Caco-2 (cell line): ENCODE measurements at regions not wholly inside any gene's neighbourhood (a gene's known extent, or its start where the extent isn't known, plus 50 kb on each side); places are given as distances from the start of the nearest gene placed in this dataset.

ENCODE experiments used
- BruUV-seq: library from RNA; stranded (reverse); fragments of 400-500 nt; replicated peaks from 2 replicates; lab custom pipeline; 2021; lab: Mats Ljungman, UMichigan
- CTCF ChIA-PET: fragments of 300-600 bp; sonication (Branson Sonifier 250); formaldehyde crosslinking; loops from one replicate; lab custom pipeline; 2022; ENCODE audit warnings: antibody characterized with exemption; lab: Charles Lee
- POLR2A ChIA-PET: fragments of 300-600 bp; sonication (Branson Sonifier 250); formaldehyde crosslinking; loops from one replicate; lab custom pipeline; 2022; ENCODE audit warnings: antibody characterized with exemption; lab: Charles Lee
- DNase-seq, 2 experiments: peaks; one replicate each; pipeline versions ENCODE4 v3.0.0 to v3.0.0-alpha.2; 2020 to 2022
- H3K27me3 ChIP-seq: replicated peaks from 2 replicates; pipeline ENCODE4 v1.6.0; 2011; ENCODE audit warnings: low read length; ENCODE audit not compliant: control insufficient read depth, insufficient read depth
- H3K36me3 ChIP-seq: 2 replicates; pipeline ENCODE4 v1.5.1; 2011; ENCODE audit warnings: low read length; ENCODE audit not compliant: control insufficient read depth, insufficient read depth
- H3K4me1 ChIP-seq: fragments of 250-450 bp; sonication (Bioruptor Pico); 2 replicates; pipeline ENCODE4 v1.5.1; 2020; ENCODE audit warnings: mild to moderate bottlenecking
- H3K4me3 ChIP-seq: 2 replicates; pipeline ENCODE4 v1.5.1; 2011; ENCODE audit warnings: low read depth, mild to moderate bottlenecking, control low read depth, low read length
- H3K9me3 ChIP-seq: fragments of 250-450 bp; sonication (Bioruptor Pico); 2 replicates; pipeline ENCODE4 v1.5.1; 2020; ENCODE audit warnings: mild to moderate bottlenecking, moderate library complexity
- H3K27ac Mint-ChIP-seq: one replicate; pipeline ENCODE4 v1.8.0; 2022; ENCODE audit warnings: mixed read lengths; ENCODE audit not compliant: unreplicated experiment
- H3K27me3 Mint-ChIP-seq: one replicate; pipeline ENCODE4 v1.8.0; 2022; ENCODE audit warnings: mixed read lengths; ENCODE audit not compliant: insufficient read depth, unreplicated experiment
- H3K36me3 Mint-ChIP-seq: one replicate; pipeline ENCODE4 v1.8.0; 2022; ENCODE audit warnings: mild to moderate bottlenecking, mixed read lengths; ENCODE audit not compliant: insufficient read depth, unreplicated experiment
- H3K4me1 Mint-ChIP-seq: one replicate; pipeline ENCODE4 v1.8.0; 2022; ENCODE audit warnings: low read depth, mixed read lengths; ENCODE audit not compliant: unreplicated experiment
- H3K4me3 Mint-ChIP-seq: one replicate; pipeline ENCODE4 v1.8.0; 2022; ENCODE audit warnings: mild to moderate bottlenecking, moderate library complexity, mixed read lengths; ENCODE audit not compliant: unreplicated experiment
- H3K9me3 Mint-ChIP-seq: one replicate; pipeline ENCODE4 v1.8.0; 2022; ENCODE audit warnings: mixed read lengths; ENCODE audit not compliant: unreplicated experiment
- intact Hi-C: fragments of 100-400 bp; cut with micrococcal nuclease; formaldehyde crosslinking; loops from one replicate; pipeline ENCODE4 v1.10.0; 2022; ENCODE audit not compliant: unreplicated experiment
- TF ChIP-seq, protein P1 (sequence below), 2 experiments: fragments of 200-600 bp in 1 of 2; IDR thresholded peaks; 1 replicate in 1 of 2; 2 replicates in 1 of 2; pipeline versions ENCODE4 v1.5.1 to v1.8.0; 2011 to 2022; ENCODE audit warnings: antibody characterized with exemption in 1 of 2, control low read depth in 1 of 2, inconsistent platforms in 1 of 2, low read depth in 1 of 2, low read length in 1 of 2, mild to moderate bottlenecking in 1 of 2, moderate library complexity in 1 of 2; ENCODE audit not compliant: insufficient read depth in 1 of 2, severe bottlenecking in 1 of 2, unreplicated experiment in 1 of 2

DNA sequence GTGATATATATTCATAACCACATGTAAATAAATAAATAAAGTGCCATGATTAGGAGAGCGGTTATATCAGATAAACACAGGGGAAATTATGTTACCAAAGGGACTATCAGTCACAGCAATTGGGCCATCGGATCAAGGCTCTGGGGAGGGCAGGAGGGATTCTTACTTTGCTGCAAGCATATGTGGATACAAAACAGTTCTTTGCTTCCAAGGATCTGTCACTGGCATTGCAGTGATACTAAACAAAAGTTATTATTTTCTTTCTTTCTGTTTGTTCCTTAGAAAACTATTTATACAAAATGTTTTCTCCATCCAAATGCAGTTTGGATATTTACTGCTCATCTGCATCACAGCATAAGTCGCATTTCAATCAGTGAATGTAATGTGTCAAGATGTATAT lies 188.4 kb upstream of the MGMT start:
- Mint-ChIP-seq H3K4me3 (no peak overlapping the region), H3K9me3 (peaks cover 18% of the 10 kb centered on the region), H3K27ac (no peak overlapping the region), H3K4me1 (no peaks in the 10 kb centered on the region), H3K27me3 (peaks cover 41% of the 10 kb centered on the region), H3K36me3 (no peaks in the 10 kb centered on the region)
- Histone ChIP-seq H3K9me3 (no peaks in the 10 kb centered on the region), H3K27me3 (no peaks in the 10 kb centered on the region; the same call in 1 of the 2 replicates), H3K4me1 (no peaks in the 10 kb centered on the region), H3K4me3 (no peak overlapping the region), H3K36me3 (no peaks in the 10 kb centered on the region)
- TF ChIP-seq, protein P1, sequence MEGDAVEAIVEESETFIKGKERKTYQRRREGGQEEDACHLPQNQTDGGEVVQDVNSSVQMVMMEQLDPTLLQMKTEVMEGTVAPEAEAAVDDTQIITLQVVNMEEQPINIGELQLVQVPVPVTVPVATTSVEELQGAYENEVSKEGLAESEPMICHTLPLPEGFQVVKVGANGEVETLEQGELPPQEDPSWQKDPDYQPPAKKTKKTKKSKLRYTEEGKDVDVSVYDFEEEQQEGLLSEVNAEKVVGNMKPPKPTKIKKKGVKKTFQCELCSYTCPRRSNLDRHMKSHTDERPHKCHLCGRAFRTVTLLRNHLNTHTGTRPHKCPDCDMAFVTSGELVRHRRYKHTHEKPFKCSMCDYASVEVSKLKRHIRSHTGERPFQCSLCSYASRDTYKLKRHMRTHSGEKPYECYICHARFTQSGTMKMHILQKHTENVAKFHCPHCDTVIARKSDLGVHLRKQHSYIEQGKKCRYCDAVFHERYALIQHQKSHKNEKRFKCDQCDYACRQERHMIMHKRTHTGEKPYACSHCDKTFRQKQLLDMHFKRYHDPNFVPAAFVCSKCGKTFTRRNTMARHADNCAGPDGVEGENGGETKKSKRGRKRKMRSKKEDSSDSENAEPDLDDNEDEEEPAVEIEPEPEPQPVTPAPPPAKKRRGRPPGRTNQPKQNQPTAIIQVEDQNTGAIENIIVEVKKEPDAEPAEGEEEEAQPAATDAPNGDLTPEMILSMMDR (IDR thresholded peaks at IDR 0.05; ENCODE audit: insufficient read depth in 1 of 2, low read depth in 1 of 2, low read length in 1 of 2, severe bottlenecking in 1 of 2, unreplicated experiment in 1 of 2): no peak
- DNase-seq: no peak
- intact Hi-C loops: no loop called here
- no TSS peak for BruUV-seq
- ChIA-PET POLR2A (no interaction called here), CTCF (no interaction called here)

DNA sequence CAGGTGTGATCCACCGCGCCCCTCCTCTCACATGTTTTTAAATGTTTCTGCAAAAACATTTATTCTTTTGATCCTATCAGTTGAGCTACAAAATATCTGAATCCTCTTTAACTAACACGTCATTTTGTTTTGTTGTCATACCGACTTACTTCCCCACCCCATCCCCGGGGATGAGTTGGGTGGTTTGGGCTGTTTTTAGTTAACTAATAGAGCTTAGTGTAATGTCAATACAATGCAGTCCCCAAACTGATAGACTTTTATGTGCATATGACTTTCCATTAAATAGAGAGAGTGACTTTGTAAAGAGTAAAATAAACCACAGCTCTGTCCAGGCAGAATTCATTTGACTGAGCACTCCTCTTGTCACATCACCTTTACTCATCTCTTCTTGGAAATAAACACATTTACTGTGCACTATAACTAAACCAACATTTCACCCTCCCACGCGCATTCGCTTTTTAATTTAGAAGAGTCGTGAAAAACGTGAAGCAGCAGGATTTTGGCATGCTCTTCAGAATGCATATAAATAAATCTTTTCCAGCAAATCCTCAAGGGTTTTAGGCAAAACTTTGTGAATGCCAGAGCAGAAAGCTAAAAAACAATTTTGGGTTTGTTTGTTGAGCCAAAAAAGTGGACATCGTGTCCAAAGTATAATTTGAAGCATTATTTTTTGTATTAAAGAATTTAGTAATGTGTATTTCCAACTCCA lies 187.4 kb upstream of the MGMT start:
- H3K27me3 ChIP-seq: no peaks in the 10 kb centered on the region; the same call in 1 of the 2 replicates
- Mint-ChIP-seq H3K27me3 (peaks cover 41% of the 10 kb centered on the region), H3K4me1 (no peaks in the 10 kb centered on the region), H3K36me3 (no peaks in the 10 kb centered on the region), H3K9me3 (peaks cover 18% of the 10 kb centered on the region), H3K27ac (no peak overlapping the region), H3K4me3 (no peak overlapping the region)
- H3K4me3 ChIP-seq: no peak overlapping the region
- BruUV-seq: no TSS peak
- ChIA-PET CTCF (no interaction called here), POLR2A (no interaction called here)
- intact Hi-C loops: no loop called here
- H3K36me3 ChIP-seq: no peaks in the 10 kb centered on the region
- no peaks in the 10 kb centered on the region for H3K4me1 ChIP-seq
- TF ChIP-seq, protein P1 (IDR thresholded peaks at IDR 0.05; ENCODE audit: insufficient read depth in 1 of 2, low read depth in 1 of 2, low read length in 1 of 2, severe bottlenecking in 1 of 2, unreplicated experiment in 1 of 2): no peak
- DNase-seq: no peak
- no peaks in the 10 kb centered on the region for H3K9me3 ChIP-seq

DNA sequence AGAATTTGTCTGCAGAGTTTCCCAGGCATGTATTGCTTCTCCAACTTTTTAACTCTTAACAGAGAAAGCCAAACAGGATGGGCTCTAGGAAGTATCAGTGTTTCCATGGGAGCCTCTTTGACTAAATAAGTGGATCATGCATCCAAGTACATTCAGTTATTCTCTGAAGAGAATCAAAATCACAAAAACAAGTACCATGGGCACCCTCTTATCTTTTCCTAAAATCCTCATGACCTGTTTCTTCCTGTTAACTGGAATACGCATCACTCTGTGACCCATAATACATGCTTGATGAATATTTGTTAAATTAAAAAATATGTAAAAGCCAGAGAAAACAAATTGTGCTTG lies 186.9 kb upstream of the MGMT start:
- DNase-seq: no peak
- no TSS peak for BruUV-seq
- Histone ChIP-seq H3K27me3 (no peaks in the 10 kb centered on the region; the same call in 1 of the 2 replicates), H3K4me1 (no peaks in the 10 kb centered on the region), H3K4me3 (no peak overlapping the region), H3K9me3 (no peaks in the 10 kb centered on the region), H3K36me3 (no peaks in the 10 kb centered on the region)
- CTCF ChIA-PET: no interaction called here
- H3K27ac Mint-ChIP-seq: no peak overlapping the region
- intact Hi-C loops: no loop called here
- no peaks in the 10 kb centered on the region for H3K4me1 Mint-ChIP-seq
- no peak overlapping the region for H3K4me3 Mint-ChIP-seq
- H3K9me3 Mint-ChIP-seq: peaks cover 18% of the 10 kb centered on the region
- TF ChIP-seq, protein P1 (IDR thresholded peaks at IDR 0.05; ENCODE audit: insufficient read depth in 1 of 2, low read depth in 1 of 2, low read length in 1 of 2, severe bottlenecking in 1 of 2, unreplicated experiment in 1 of 2): no peak
- H3K36me3 Mint-ChIP-seq: no peaks in the 10 kb centered on the region
- H3K27me3 Mint-ChIP-seq: peaks cover 41% of the 10 kb centered on the region
- POLR2A ChIA-PET: no interaction called here
